Colonic mucosa (tissue), 4 donors: ENCODE measurements at regions not wholly inside any gene's neighbourhood (a gene's known extent, or its start where the extent isn't known, plus 50 kb on each side); places are given as distances from the start of the nearest gene placed in this dataset.

ENCODE experiments used
- DNase-seq: peaks from one replicate; pipeline ENCODE4 v3.0.0-alpha.2; 2020
- H3K27ac ChIP-seq: fragments of 200-600 bp; one replicate; pipeline ENCODE4 v1.8.0; 2021
- H3K27me3 ChIP-seq: fragments of 200-600 bp; one replicate; pipeline ENCODE4 v1.8.0; 2021
- H3K36me3 ChIP-seq: fragments of 200-600 bp; one replicate; pipeline ENCODE4 v1.8.0; 2021
- H3K4me1 ChIP-seq: fragments of 200-600 bp; one replicate; pipeline ENCODE4 v1.8.0; 2021; ENCODE audit warnings: mild to moderate bottlenecking
- H3K4me3 ChIP-seq: fragments of 200-600 bp; one replicate; pipeline ENCODE4 v1.8.0; 2021
- H3K9ac ChIP-seq, 2 donors: one replicate each; pipeline ENCODE4 v1.7.0; 2013; ENCODE audit warnings: control low read depth in 2 of 2, low read depth in 2 of 2, low read length in 2 of 2
- H3K9me3 ChIP-seq: fragments of 200-600 bp; one replicate; pipeline ENCODE4 v1.8.0; 2021
- CTCF ChIP-seq: fragments of 200-600 bp; IDR thresholded peaks from one replicate; pipeline ENCODE4 v1.8.0; 2022; ENCODE audit warnings: antibody characterized with exemption, mild to moderate bottlenecking
- intact Hi-C: fragments of 100-400 bp; cut with DNase I; formaldehyde crosslinking; loops from one replicate; pipeline ENCODE4 v1.14.1; 2022
- donor health status: healthy.
- donor health status: DM: no; HTN: no; CAD: no.
- donor health status: DM: no; HTN: no; CAD: no.

GRCh38 chr4:180932370-180933001, 1310.7 kb upstream of the TENM3 start:
- H3K4me1 ChIP-seq, result no peaks in the 10 kb centered on the region
- intact Hi-C loops, result no loop called here
- no peak overlapping the region for H3K27ac ChIP-seq
- H3K36me3 ChIP-seq, result no peaks in the 10 kb centered on the region
- no peak overlapping the region for H3K9ac ChIP-seq
- H3K9me3 ChIP-seq, result no peaks in the 10 kb centered on the region
- no peak for DNase-seq
- no peaks in the 10 kb centered on the region for H3K27me3 ChIP-seq
- TF ChIP-seq CTCF, result no peak
- no peak overlapping the region for H3K4me3 ChIP-seq

DNA sequence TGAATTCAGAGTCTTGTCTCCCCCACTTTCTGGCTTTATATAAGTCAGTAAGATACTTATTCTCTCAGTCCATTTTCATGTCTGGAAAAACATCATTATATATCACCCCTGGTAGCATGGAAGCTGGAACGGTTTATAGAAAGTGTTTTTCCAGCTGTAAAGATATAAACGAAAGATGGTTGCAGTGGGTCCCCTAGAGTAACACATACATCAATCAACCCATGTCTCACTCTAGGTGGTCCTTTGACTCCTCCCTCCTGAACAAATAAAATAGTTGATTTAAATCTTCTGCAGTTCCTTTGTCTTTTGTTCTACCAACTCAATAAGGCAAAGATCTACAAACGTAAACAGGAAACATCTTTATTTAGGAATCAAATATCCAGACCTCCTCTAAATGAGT, 1306.1 kb upstream of the TENM3 start:
- Histone ChIP-seq H3K27ac (no peak overlapping the region), H3K27me3 (no peaks in the 10 kb centered on the region), H3K9ac (no peak overlapping the region), H3K4me3 (no peak overlapping the region), H3K36me3 (no peaks in the 10 kb centered on the region), H3K4me1 (no peaks in the 10 kb centered on the region), H3K9me3 (no peaks in the 10 kb centered on the region)
- no peak for TF ChIP-seq CTCF
- DNase-seq, result no peak
- intact Hi-C loops, result no loop called here

- intact Hi-C loops, result no loop called here
- DNase-seq, result no peak
- Histone ChIP-seq H3K4me3 (no peak overlapping the region), H3K4me1 (no peaks in the 10 kb centered on the region), H3K9ac (no peak overlapping the region), H3K27ac (no peak overlapping the region), H3K36me3 (no peaks in the 10 kb centered on the region), H3K9me3 (no peaks in the 10 kb centered on the region), H3K27me3 (no peaks in the 10 kb centered on the region)
- TF ChIP-seq CTCF, result no peak
Measured at GRCh38 chr4:180940680-180941079, 1302.5 kb upstream of the TENM3 start.

DNA sequence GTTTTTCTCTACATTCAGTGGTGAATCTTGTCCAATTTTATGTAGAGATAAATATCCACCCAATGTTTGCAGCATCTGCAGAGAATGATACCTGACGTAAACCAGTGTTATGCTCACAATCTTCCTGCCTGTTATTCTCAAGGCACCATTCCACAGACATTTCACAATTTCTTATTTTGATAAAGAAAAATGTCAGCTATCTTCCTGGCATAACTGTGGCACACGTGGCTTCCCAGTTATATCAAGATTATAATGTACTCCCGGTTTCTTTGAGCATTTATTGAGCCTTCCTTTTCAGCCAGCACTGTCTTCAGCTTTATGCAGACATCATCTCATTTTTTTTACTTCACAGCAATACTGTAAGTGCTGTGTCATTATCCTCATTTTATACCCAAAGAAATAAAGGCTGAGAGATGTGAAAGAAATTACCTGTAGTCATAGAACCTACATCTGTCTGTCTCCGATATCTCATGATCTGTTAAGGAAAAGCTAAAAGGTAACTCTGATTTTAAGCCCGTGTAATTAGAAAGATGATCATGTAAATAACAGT, 1300.8 kb upstream of the TENM3 start:
- Histone ChIP-seq H3K36me3 (no peaks in the 10 kb centered on the region), H3K27me3 (no peaks in the 10 kb centered on the region), H3K9me3 (no peaks in the 10 kb centered on the region), H3K4me1 (no peaks in the 10 kb centered on the region), H3K9ac (no peak overlapping the region), H3K27ac (no peak overlapping the region), H3K4me3 (no peak overlapping the region)
- intact Hi-C loops, result no loop called here
- DNase-seq, result no peak
- TF ChIP-seq CTCF, result no peak

GRCh38 chr4:180946188-180946587, 1297.0 kb upstream of the TENM3 start:
- intact Hi-C loops, result no loop called here
- Histone ChIP-seq H3K9me3 (no peaks in the 10 kb centered on the region), H3K9ac (no peak overlapping the region), H3K4me1 (no peaks in the 10 kb centered on the region), H3K4me3 (no peak overlapping the region), H3K36me3 (no peaks in the 10 kb centered on the region), H3K27ac (no peak overlapping the region), H3K27me3 (no peaks in the 10 kb centered on the region)
- no peak for TF ChIP-seq CTCF
- DNase-seq, result no peak
